ENCODE measurements at regions not wholly inside any gene's neighbourhood (a gene's known extent, or its start where the extent isn't known, plus 50 kb on each side); places are given as distances from the start of the nearest gene placed in this dataset.
"Not testable (repeated sequence)": the region's sequence is repeated elsewhere in the genome, so short reads cannot be mapped to it uniquely, and the experiment has no call there.

- peak; percentile 16 for DNase-seq
These were observed 174.5 kb upstream of the ADAMTSL1 start for GRCh38 chr9:18299449-18299848.

GRCh38 chr9:18305167-18305806 lies 168.7 kb upstream of the ADAMTSL1 start:
- DNase-seq: not testable (repeated sequence)

GRCh38 chr9:18314316-18314715 lies 159.6 kb upstream of the ADAMTSL1 start:
- DNase-seq: peak; percentile 40

- DNase-seq: no peak
These were observed 156.1 kb upstream of the ADAMTSL1 start for GRCh38 chr9:18317896-18318295.

- DNase-seq: no peak
These were observed 154.0 kb upstream of the ADAMTSL1 start for GRCh38 chr9:18319918-18320445.

GRCh38 chr9:18324928-18325745 lies 148.8 kb upstream of the ADAMTSL1 start:
- peak; percentile 49 for DNase-seq

GRCh38 chr9:18325746-18326011 lies 148.3 kb upstream of the ADAMTSL1 start:
- not testable (repeated sequence) for DNase-seq

- peak; percentile 23 for DNase-seq
These were observed 146.8 kb upstream of the ADAMTSL1 start for GRCh38 chr9:18327121-18327520.

GRCh38 chr9:18330401-18331309 lies 143.3 kb upstream of the ADAMTSL1 start:
- no peak for DNase-seq

- no peak for DNase-seq
These were observed 142.7 kb upstream of the ADAMTSL1 start for GRCh38 chr9:18331310-18331684.

- DNase-seq: peak; percentile 51
These were observed 142.1 kb upstream of the ADAMTSL1 start for GRCh38 chr9:18331808-18332209.

- DNase-seq: peak; percentile 73
These were observed 140.8 kb upstream of the ADAMTSL1 start for GRCh38 chr9:18333157-18333556.

- no peak for DNase-seq
These were observed 138.1 kb upstream of the ADAMTSL1 start for GRCh38 chr9:18335825-18336224.

- DNase-seq: peak; percentile 72
These were observed 135.9 kb upstream of the ADAMTSL1 start for GRCh38 chr9:18338042-18338441.

GRCh38 chr9:18343784-18344183 lies 130.2 kb upstream of the ADAMTSL1 start:
- peak; percentile 36 for DNase-seq

- no peak for DNase-seq
These were observed 127.2 kb upstream of the ADAMTSL1 start for GRCh38 chr9:18346745-18347144.

GRCh38 chr9:18347386-18348082 lies 126.4 kb upstream of the ADAMTSL1 start:
- DNase-seq: peak; percentile 82

GRCh38 chr9:18348083-18348475 lies 125.9 kb upstream of the ADAMTSL1 start:
- no peak for DNase-seq

GRCh38 chr9:18349530-18349929 lies 124.4 kb upstream of the ADAMTSL1 start:
- DNase-seq: no peak

- DNase-seq: no peak
These were observed 123.9 kb upstream of the ADAMTSL1 start for GRCh38 chr9:18350036-18350435.

GRCh38 chr9:18350995-18351595 lies 122.9 kb upstream of the ADAMTSL1 start:
- DNase-seq: no peak

- DNase-seq: no peak
These were observed 121.2 kb upstream of the ADAMTSL1 start for GRCh38 chr9:18352711-18353110.

Data from fibroblast of skin of back (primary cell).